CD4-positive, alpha-beta T cell treated with Interleukin-6 at 100 ng/mL for 8 hours (primary cell): ENCODE measurements at regions not wholly inside any gene's neighbourhood (a gene's known extent, or its start where the extent isn't known, plus 50 kb on each side); places are given as distances from the start of the nearest gene placed in this dataset.
"Not testable (repeated sequence)": the region's sequence is repeated elsewhere in the genome, so short reads cannot be mapped to it uniquely, and the experiment has no call there.

Experiments
- DNase-seq: peaks from one replicate; pipeline ENCODE4 v3.0.0-alpha.2; 2020; ENCODE audit warnings: mixed read lengths, low spot score

DNA sequence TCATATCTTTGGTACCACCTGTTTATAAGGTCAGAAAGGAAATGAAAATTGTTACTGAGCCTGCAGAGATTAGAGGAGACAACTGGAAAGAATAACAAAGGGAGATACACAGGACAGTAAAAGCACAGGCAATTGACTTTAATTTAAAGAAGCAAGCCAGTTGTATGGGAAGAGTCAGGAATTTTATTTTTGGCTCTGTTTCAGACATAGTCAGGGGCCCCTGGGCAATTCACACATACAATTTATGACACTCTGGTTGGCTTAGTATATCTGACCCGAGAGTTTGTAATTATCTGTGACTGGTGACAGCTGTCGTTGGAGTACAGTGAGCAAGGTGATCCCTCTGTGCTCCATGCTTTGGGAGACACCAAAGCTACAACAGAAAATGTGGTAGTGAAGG, 591.9 kb upstream of the NECTIN3 start:
- DNase-seq = no peak

DNA sequence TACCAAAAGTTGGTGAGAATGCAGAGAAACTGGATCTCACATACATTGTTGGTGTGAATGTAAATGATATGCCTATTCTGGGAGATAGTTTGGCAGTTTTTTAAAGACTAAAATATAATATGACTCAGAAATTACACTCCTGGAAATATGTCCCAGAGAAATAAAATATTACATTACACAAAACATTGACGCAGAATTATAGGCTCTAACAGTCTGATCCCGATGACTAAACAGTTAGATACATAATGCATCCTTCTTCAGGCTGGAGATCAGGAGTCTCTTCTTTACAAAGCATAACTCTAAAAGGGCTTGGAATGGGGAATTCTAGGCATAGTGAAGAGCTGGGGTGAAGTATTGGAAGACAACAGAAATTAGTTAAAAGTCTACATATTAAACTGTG, 586.2 kb upstream of the NECTIN3 start:
- no peak for DNase-seq

DNA sequence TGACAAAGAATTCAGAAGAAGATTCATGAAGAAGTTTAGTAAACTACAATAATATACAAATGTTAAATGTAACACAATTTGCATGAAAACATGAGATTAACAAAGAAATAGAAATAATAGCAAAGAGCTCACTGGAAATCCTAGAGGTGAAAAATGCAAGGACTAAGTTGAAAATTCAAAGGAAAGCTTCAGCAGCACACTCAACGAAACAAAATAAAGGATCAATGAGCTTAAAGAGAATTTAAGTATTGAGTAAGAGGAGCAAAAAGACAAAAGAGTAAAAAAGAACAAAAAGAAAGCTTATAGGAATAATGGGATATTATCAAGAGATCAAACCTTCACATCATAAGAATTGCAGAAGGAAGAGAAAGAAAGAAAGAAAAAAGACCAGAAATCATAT, 583.8 kb upstream of the NECTIN3 start:
- DNase-seq = no peak

DNA sequence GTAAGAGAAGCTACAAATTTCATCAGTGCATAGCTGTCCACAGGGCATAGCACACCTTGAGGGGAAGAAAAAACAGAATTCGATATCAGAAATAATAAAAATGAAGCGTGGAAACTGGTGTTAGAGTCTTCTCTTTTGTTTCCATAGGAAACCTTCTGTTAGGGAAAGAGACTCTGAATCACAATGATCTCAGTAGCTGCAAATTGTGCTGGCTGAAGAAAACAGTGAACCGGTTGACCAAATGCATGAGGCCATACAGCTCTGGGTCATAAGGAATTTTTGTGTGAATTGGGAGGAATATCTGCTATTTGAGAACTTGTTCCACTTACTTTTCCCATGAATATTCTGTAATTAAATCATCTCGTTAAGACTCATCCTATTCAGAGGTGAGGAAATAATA, 580.2 kb upstream of the NECTIN3 start:
- no peak for DNase-seq

DNA sequence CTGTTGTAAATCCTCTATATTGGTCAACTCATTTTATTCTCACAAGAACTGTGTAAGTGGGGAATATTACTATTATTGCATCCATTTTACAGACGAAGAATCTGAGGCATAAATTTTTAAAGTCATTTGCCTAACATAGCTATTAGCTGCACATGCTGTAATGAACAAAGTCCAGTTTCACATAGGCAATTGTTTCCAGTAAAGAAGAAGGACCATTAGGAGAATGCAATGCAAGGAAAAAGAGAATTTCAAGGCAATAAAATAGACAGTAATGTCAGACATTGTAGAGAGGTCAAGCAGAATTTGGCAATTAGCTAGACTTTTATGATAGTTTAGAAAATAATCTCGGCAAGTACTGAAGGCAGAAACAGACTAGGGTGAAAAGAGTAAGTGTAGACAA, 578.7 kb upstream of the NECTIN3 start:
- DNase-seq = no peak

DNA sequence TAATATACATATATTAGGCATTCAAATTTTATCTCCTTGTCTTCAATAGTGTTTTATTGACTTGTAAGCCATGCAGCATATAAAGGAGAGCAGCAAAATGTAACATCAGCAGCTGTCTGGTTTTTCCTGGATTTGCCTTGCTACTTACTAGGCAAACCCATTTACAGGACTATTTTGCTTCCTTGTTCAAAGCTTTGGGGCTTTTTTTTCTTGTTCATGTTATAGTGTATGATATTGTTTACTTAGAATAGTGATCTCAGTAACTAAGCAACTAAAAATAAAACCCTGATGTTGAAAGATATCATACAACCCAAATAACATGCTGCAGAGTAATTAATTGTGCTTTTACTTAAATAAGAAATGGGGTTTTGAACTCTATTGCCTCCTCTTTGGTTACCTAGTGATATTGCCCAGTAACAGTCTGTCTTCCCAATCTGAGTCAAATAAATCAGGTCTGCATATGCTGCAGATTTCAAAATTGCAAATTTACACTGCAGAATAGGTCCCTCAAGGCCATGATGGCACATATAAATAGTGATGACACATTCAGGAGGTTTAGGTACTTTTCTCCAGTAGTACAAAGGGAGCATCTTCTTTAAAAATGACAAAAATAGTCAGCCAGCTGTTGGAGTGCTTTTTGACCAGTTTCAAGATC, 578.1 kb upstream of the NECTIN3 start:
- no peak for DNase-seq

DNA sequence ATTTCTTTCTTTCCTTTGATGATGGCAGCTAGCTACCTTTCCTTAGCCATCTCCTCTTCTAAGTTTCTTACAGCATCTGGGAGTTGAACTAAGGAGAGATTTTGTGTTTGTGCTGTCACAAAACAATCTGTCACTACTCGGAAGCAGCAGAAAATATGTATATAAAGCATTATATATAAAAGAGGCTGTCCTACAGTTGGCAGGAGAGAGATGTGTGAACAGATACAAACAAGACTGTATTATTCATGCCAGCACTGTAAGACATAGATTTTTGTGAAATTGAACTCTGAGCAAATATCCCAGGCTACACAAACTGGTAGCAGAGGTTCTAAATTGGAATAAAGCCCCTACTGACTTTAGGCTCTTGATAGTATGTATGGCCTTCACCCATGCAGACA, 577.5 kb upstream of the NECTIN3 start:
- no peak for DNase-seq

DNA sequence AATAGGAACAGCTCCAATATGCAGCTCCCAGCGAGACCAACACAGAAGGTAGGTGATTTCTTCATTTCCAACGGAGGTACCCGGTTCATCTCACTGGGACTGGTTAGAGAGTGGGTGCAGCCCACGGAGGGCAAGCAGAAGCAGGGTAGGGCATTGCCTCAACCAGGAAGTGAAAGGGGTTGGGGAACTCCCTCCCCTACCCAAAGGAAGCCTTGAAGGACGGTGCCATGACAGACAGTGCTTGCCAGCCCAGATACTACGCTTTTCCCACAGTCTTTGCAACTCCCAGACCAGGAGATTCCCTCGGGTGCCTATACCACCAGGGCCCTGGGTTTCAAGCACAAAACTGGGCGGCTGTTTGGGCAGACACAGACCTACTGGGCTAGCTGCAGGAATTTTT, 576.9 kb upstream of the NECTIN3 start:
- DNase-seq = no peak

DNA sequence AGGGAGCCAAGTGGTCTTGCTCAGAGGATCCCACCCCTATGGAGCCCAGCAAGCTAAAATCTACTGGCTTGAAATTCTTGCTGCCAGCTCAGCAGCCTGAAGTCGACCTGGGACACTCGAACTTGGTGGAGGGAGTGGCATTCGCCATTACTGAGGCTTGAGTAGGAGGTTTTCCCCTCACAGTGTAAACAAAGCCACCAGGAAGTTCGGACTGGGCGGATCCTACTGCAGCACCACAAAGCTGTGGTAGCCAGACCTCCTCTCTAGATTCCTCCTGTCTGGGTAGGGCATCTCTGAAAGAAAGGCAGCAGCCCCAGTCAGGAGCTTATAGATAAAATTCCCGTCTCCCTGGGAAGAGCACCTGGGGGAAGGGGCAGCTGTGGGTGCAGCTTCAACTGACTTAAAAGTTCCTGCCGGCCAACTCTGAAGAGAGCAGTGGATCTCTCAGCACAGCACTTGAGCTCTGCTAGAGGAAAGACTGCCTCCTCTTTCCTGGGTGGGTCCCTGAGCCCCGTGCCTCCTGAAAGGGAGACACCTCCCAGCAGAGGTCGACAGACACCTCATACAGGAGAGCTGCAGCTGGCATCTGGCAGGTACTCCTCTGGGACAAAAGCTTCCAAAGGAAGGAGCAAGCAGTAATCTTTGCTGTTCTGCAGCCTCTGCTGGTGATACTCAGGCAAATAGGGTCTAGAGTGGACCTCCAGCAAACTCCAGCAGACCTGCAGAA, 576.3 kb upstream of the NECTIN3 start:
- DNase-seq = no peak

DNA sequence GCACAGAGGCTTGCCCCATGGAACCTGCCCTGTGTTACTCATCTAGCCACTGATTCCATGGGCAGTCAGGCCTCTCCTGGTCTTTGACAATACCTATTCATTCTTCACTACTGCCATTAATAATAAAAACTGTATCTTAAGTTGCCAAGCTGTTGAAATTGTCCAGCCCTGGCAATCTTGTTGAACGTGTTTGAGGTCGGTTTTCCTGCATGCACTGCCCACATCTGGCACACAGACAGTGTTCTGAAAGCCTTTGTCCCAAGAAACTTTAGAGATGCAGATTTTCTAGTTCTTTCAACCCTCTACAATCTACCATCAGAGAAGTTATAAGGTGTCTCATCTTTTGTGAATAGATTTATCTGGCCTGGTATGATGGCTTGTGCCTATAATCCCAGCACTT, 567.2 kb upstream of the NECTIN3 start:
- DNase-seq = no peak

DNA sequence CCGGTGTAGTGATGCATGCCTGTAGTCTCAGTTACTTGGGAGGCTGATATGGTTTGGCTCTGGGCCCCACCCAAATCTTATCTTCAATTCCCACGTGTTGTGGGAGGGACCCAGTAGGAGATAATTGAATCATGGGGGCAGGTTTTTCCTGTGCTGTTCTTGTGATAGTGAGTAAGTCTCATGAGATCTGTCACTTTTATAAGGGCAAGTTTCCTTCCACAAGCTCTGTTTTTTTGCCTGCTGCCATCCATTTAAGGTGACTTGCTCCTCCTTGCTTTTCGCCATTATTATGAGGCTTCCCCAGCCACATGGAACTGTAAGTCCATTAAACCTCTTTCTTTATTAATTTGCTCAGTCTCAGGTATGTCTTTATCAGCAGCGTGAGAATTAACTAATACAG, 566.7 kb upstream of the NECTIN3 start:
- DNase-seq = no peak

DNA sequence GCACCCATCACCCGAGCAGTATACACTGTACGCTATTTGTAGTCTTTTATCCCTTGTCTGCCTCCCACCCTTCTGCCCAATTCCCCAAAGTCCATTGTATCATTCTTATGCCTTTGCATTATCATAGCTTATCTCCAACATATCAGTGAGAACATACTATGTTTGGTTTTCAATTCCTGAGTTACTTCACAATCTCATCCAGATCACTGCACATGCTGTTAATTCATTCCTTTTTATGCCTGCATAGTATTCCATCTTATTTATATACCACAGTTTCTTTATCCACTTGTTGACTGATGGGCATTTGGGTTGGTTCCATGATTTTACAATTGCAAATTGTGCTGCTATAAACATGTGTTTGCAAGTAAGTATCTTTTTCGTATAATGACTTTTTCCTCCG, 564.7 kb upstream of the NECTIN3 start:
- no peak for DNase-seq

DNA sequence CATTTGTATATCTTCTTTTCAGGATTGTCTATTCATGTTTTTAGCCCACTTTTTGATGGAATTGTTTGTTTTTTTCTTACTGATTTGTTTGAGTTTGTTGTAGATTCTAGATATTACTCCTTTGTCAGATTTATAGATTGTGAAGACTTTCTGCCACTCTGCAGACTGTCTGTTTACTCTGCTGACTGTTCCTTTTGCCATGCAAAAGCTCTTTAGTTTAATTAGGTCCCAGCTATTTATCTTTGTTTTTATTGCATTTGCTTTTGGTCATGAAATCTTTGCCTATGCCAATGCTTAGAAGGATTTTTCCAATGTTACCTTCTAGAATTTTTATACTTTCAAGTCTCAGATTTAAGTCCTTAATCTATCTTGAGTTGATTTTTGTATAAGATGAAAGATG, 564.0 kb upstream of the NECTIN3 start:
- DNase-seq = not testable (repeated sequence)

DNA sequence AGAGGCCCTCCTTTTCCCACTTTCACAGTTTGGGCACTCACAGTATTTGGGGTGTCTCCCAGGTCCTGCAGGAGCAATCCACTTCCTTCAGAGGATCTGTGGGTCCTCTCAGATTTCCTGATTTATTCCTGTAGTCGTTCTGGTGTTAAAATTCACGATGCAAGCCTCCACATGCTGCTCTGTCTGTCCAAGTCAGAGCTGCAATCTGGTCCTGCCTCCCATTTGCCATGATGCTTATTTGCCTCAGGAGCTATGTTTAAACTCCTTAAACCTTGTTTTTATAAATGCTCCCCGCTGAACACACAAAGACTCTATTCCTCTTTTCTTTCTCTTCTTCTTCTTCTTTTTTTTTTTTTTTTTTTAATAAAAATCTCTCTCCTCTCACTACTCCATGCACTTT, 558.7 kb upstream of the NECTIN3 start:
- DNase-seq = no peak

DNA sequence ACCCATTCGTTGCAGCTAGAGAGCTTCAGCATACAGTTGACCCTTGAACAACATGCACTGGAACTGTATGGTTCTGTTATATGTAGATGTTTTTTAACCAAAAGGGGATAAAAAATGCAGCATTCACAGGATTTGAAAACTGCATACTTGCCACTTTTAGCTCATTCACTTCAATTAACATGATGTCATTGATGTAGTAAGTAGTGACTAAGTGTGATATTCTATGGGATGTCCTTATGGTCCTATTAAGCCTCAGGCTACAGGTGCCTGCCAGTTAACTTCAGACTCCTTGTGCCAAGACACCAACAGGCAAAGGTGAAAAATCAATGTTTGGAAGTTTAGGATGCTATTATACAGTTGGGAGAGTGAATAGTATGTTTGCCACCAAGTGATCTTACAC, 553.6 kb upstream of the NECTIN3 start:
- DNase-seq = no peak

DNA sequence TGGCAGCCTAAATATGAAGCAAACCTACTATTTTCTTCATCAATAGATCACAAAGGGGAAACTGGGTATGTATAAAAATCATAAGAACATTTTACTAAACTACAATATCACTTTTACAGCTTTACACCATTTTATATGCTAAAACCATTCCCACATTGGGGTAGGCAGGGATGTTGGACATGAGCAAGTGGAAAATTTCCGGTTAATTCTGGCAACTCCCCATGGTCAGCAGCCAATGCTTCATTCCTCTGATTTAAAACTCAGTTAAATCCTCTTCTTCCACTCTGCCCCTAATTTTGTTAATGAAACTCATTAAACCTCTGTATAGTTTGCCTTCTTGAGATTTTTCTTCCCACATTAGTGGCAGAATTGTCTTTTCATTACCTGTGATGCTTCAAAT, 552.5 kb upstream of the NECTIN3 start:
- DNase-seq = no peak

DNA sequence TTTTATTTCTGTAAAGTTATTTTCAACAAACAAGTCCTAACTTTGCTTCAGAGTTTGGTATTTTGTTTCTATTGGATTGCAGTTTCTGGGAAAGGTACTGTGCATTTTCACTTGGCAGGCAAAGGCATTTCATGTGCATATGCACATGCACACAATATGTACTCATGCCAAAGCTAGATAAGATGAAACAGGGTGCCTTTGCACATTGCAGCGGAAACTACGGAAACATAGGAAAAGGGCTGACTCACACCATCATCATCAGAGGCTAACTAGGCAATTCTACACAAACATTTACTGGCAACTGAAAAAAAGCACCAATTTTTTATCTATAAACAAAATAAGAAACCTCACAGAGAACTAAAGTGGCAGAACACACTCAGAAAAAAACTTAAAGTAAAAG, 550.6 kb upstream of the NECTIN3 start:
- no peak for DNase-seq

DNA sequence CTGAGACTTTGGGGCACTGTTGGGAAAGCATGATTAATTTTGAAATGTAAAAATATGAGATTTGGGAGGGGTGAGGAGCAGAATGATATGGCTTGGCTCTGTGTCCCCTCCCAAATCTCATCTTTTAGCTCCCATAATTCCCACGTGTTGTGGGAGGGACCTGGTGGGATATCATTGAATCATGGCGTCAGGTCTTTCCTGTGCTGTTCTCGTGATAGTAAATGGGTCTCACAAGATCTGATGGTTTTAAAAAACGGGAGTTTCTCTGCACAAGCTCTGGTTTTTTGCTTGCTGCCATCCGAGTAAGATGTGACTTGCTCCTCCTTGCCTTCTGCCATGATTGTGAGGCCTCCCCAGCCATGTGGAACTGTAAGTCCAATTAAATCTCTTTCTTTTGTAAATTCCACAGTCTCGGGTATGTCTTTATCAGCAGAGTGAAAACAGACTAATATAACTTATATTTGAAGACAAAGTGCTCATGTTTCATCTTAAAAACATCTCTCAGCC, 546.0 kb upstream of the NECTIN3 start:
- DNase-seq = not testable (repeated sequence)

DNA sequence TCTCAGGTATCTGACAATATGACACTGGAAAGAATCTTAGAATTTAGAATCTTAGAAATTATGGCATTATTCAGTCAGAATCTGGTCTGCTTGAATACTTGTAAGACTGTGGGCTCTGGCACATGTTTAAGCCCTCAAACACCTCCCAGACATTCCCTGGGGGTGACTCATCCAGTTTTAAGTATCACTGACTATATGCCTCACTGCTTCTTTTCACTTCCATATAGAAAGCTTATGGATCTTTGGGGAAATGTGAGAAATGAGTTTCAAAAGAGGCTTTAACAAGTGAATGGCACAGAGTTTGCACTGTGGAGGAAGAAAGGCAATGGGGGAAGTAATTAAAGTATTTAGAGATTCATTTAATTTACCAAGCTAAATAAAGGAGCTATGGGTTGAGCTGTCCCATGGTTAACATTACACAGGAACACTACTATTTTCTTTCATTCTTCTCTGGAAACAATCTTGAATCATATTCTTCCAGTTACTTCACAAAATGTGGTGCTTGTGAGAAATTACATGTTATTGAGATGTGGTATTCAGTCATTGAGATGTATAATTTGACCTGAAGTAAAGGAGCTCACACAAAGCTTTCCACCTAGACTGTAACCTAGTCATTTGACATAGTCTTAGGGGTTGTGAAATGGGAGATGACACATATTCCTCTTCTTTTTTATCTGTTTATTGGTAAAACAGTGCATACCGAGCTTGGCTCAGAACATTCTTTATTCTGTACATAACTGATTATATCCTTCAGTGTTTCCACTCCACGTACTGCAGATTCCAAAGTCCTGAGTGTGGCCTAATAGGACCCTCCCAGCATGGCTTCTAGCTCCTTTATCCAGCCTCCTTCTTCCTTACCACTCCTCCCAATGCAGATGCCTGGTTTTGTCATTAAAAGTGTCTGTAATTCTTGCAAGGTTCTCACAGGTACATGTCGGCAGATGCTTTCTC, 544.6 kb upstream of the NECTIN3 start:
- DNase-seq = no peak

DNA sequence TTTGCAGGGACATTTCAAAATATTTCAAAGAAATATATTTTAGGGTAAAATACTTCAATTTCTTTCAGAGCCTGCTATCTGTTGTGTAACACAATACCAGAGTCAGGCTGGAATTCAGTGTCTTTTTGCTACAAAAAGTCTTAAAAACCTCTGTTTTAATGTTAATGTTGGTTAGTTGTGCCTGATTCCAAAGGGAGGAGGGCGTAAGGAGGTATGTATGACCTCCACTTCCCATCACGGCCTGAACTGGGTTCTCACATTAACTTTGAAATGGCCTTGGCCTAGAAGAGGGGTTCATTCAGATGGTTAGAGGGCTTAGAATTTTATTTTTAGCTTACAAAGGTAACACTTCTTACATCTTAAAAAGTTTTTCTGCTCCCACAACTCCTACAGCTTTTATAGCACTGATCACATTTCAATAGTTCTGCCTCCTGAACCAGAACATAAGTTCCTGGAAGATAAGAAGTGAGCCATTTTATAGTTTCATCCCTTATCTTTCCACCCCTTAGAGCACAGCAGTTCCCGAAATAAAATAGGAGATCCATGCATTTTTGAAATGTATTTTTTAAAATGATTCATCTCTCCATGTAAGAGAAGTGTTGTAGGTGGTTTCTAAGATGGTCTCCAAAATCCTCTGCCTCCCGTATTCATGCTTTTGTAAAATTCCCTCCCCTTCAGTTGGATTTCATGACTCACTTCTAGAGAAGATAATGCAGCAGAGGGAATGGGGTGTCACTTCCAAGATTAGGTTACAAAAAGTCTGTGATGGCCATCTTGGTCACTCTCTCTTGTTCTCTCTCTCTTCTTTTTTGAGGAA, 543.1 kb upstream of the NECTIN3 start:
- DNase-seq = no peak

DNA sequence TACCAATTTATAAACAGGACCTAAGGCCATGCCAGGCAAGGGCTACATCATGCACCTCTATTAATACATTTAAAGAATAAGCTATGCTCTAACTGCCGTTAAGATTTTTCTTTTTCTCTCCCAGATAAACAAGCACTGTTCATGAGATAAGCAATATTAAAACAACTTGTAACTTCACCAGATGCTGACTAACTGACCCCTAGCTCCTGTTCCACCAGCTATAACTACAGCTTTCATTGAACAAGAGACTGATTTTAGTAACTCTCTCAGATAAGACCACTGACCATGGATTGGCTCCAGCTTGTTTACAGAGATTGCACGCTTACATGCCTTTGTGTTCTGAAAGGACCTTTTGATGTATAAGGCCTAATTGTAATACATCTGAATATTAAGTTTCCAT, 540.7 kb upstream of the NECTIN3 start:
- DNase-seq = no peak

DNA sequence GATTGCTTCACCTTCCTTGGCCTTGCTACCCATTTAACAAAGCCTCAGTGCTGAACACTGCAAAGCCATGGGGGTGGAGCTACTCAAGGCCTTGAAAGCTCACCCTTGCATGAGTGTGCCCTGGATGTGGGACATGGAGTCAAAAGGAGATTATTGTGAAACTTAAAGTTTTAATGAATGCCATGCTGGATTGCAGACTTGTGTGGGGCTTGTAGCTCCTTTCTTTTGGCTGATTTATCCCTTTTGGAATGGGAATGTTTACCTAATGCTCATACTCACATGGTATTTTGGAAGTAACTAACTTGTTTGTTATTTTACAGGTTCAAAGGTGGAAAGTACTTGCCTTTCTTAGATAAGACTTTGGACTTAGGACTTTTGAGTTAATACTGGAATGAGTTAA, 538.5 kb upstream of the NECTIN3 start:
- no peak for DNase-seq
